ENCODE measurements at regions not wholly inside any gene's neighbourhood (a gene's known extent, or its start where the extent isn't known, plus 50 kb on each side); places are given as distances from the start of the nearest gene placed in this dataset.

- H3K79me2 ChIP-seq (ENCODE audit: insufficient read depth, low read depth) = no peaks in the 10 kb centered on the region
- H3K36me3 ChIP-seq (ENCODE audit: insufficient read depth) = no peaks in the 10 kb centered on the region
- no peaks in the 10 kb centered on the region for H4K20me1 ChIP-seq (ENCODE audit: insufficient read depth)
- H3K4me3 ChIP-seq (IDR thresholded peaks at IDR 0.05; ENCODE audit: insufficient read depth, low read depth, low read length) = no peak overlapping the region
- no peak overlapping the region for H3K4me2 ChIP-seq
- no peaks in the 10 kb centered on the region for H3K27me3 ChIP-seq (ENCODE audit: insufficient read depth, low read depth)
- no peak overlapping the region for H3K9ac ChIP-seq
- no peak overlapping the region for H2AFZ ChIP-seq (ENCODE audit: low read depth)
- H3K27ac ChIP-seq = no peak overlapping the region
- no peaks in the 10 kb centered on the region for H3K4me1 ChIP-seq (ENCODE audit: low read depth, poor library complexity, severe bottlenecking)
- no peak for TF ChIP-seq CTCF (conservative IDR thresholded peaks at IDR 0.05; ENCODE audit: low read depth, low read length)
Measured at GRCh38 chr2:568639-569235, 108.5 kb downstream of the TMEM18 start.

GRCh38 chr2:567865-568638 is 109.2 kb downstream of the TMEM18 start:
- no peaks in the 10 kb centered on the region for H3K27me3 ChIP-seq (ENCODE audit: insufficient read depth, low read depth)

GRCh38 chr2:567496-567864 is 109.7 kb downstream of the TMEM18 start:
- no peak overlapping the region for H3K4me3 ChIP-seq (IDR thresholded peaks at IDR 0.05; ENCODE audit: insufficient read depth, low read depth, low read length)

More at GRCh38 chr2:567865-568638, 109.2 kb downstream of the TMEM18 start:
- Histone ChIP-seq H4K20me1 (ENCODE audit: insufficient read depth) (no peaks in the 10 kb centered on the region), H3K79me2 (ENCODE audit: insufficient read depth, low read depth) (no peaks in the 10 kb centered on the region), H3K36me3 (ENCODE audit: insufficient read depth) (no peaks in the 10 kb centered on the region), H3K27ac (no peak overlapping the region), H3K9ac (no peak overlapping the region), H2AFZ (ENCODE audit: low read depth) (no peak overlapping the region), H3K4me2 (no peak overlapping the region), H3K4me1 (ENCODE audit: low read depth, poor library complexity, severe bottlenecking) (no peaks in the 10 kb centered on the region), H3K4me3 (IDR thresholded peaks at IDR 0.05; ENCODE audit: insufficient read depth, low read depth, low read length) (no peak overlapping the region)
- no peak for TF ChIP-seq CTCF (conservative IDR thresholded peaks at IDR 0.05; ENCODE audit: low read depth, low read length)

More at GRCh38 chr2:567496-567864, 109.7 kb downstream of the TMEM18 start:
- Histone ChIP-seq H3K9ac (no peak overlapping the region), H3K4me2 (no peak overlapping the region), H3K27ac (no peak overlapping the region), H3K79me2 (ENCODE audit: insufficient read depth, low read depth) (no peaks in the 10 kb centered on the region), H3K27me3 (ENCODE audit: insufficient read depth, low read depth) (no peaks in the 10 kb centered on the region), H2AFZ (ENCODE audit: low read depth) (no peak overlapping the region), H3K4me1 (ENCODE audit: low read depth, poor library complexity, severe bottlenecking) (no peaks in the 10 kb centered on the region), H4K20me1 (ENCODE audit: insufficient read depth) (no peaks in the 10 kb centered on the region), H3K36me3 (ENCODE audit: insufficient read depth) (no peaks in the 10 kb centered on the region)
- no peak for TF ChIP-seq CTCF (conservative IDR thresholded peaks at IDR 0.05; ENCODE audit: low read depth, low read length)
